K562 (cell line): ENCODE measurements at regions not wholly inside any gene's neighbourhood (a gene's known extent, or its start where the extent isn't known, plus 50 kb on each side); places are given as distances from the start of the nearest gene placed in this dataset.

Experiments
- ATAC-seq: fragments of 200-7000 bp; cut with Tn5 transposase; 3 replicates; pipeline ENCODE4 v1.9.1; 2020; ENCODE audit warnings: moderate library complexity
- BruUV-seq: library from RNA; stranded (reverse); fragments of 400-500 nt; replicated peaks from 2 replicates; lab custom pipeline; 2021; lab: Mats Ljungman, UMichigan
- CTCF ChIA-PET: fragments of 300-600 bp; formaldehyde crosslinking; extraction: SDS; loops from one replicate; lab custom pipeline; 2021; ENCODE audit warnings: low intra/inter-chr PET ratio; lab: Yijun Ruan, JAX
- POLR2A ChIA-PET: fragments of 300-600, 350-650 bp; sonication (Branson Sonifier 250); formaldehyde crosslinking; extraction: SDS; loops from one replicate; lab custom pipeline; 2021; ENCODE audit warnings: antibody characterized with exemption, inconsistent platforms; lab: Yijun Ruan, JAX
- DNase-seq, 4 experiments: peaks; one replicate each; pipeline versions ENCODE4 v3.0.0 to v3.0.0-alpha.2; 2011 to 2018; ENCODE audit warnings: low spot score in 3 of 4, mixed read lengths in 3 of 4; ENCODE audit errors: extremely low read depth in 1 of 4
- FAIRE-seq: peaks from 2 replicates; lab custom pipeline; 2011; peaks lifted over from hg19 to GRCh38; lab: Jason Lieb, UNC
- H2AFZ ChIP-seq: 2 replicates; pipeline ENCODE4 v1.6.0; 2011; ENCODE audit warnings: low read depth, low read length, control low read depth, inconsistent platforms
- H3K27ac ChIP-seq: fragments of 200-600 bp; 3 replicates; pipeline ENCODE4 v1.8.0; 2011; ENCODE audit warnings: low read depth, mild to moderate bottlenecking, control low read depth, inconsistent platforms, low read length, moderate library complexity, mixed read lengths; ENCODE audit errors: extremely low read depth
- H3K27me3 ChIP-seq, 2 experiments: fragments of 300-600 bp in 1 of 2; 2 replicates in 1 of 2; 3 replicates in 1 of 2; pipeline versions ENCODE4 v1.6.0 to v1.8.0; 2011; ENCODE audit warnings: inconsistent platforms in 2 of 2, low read length in 2 of 2, mild to moderate bottlenecking in 1 of 2, mixed read lengths in 1 of 2, moderate library complexity in 1 of 2; ENCODE audit not compliant: control insufficient read depth in 2 of 2, insufficient read depth in 2 of 2
- H3K36me3 ChIP-seq: fragments of 300-600 bp; 3 replicates; pipeline ENCODE4 v1.8.0; 2011; ENCODE audit warnings: mild to moderate bottlenecking, low read length, inconsistent platforms; ENCODE audit not compliant: control insufficient read depth, insufficient read depth
- H3K4me1 ChIP-seq, 2 experiments: fragments of 200-600 bp in 1 of 2; replicated peaks in 1 of 2; 2 replicates in 1 of 2; 3 replicates in 1 of 2; pipeline versions ENCODE4 v1.5.1 to v1.8.0; 2011; ENCODE audit warnings: inconsistent platforms in 2 of 2, low read length in 2 of 2, mild to moderate bottlenecking in 1 of 2, mixed read lengths in 1 of 2, moderate library complexity in 1 of 2; ENCODE audit not compliant: control insufficient read depth in 2 of 2, insufficient read depth in 2 of 2
- H3K4me2 ChIP-seq: 2 replicates; pipeline ENCODE4 v1.6.1; 2011; ENCODE audit warnings: low read length, control low read depth, inconsistent platforms, mixed read lengths; ENCODE audit not compliant: insufficient read depth
- H3K4me3 ChIP-seq: fragments of 200-600 bp; sonication (generic), shearing (Covaris generic); 2 replicates; pipeline ENCODE4 v1.5.1; 2016; ENCODE audit warnings: control low read depth, inconsistent platforms
- H3K79me2 ChIP-seq: fragments of 200-600 bp; 3 replicates; pipeline ENCODE4 v1.8.0; 2011; ENCODE audit warnings: low read length, inconsistent platforms; ENCODE audit not compliant: control insufficient read depth, insufficient read depth
- H3K9ac ChIP-seq, 2 experiments: 2 replicates each; pipeline versions ENCODE4 v1.6.0 to v1.6.1; 2011; ENCODE audit warnings: low read depth in 2 of 2, low read length in 2 of 2, control low read depth in 1 of 2, inconsistent platforms in 1 of 2, mild to moderate bottlenecking in 1 of 2, mixed read lengths in 1 of 2; ENCODE audit not compliant: insufficient read depth in 1 of 2
- H3K9me1 ChIP-seq: one replicate; pipeline ENCODE4 v1.6.0; 2011; ENCODE audit warnings: inconsistent platforms, mild to moderate bottlenecking, low read length, moderate library complexity; ENCODE audit not compliant: control insufficient read depth, insufficient read depth
- H3K9me3 ChIP-seq: replicated peaks from 2 replicates; pipeline ENCODE4 v1.5.1; 2011; ENCODE audit warnings: low read depth, low read length, inconsistent platforms; ENCODE audit not compliant: control insufficient read depth, insufficient read depth
- H4K20me1 ChIP-seq: replicated peaks from 2 replicates; pipeline ENCODE4 v1.6.1; 2011; ENCODE audit warnings: low read length, inconsistent platforms, mixed read lengths; ENCODE audit not compliant: control insufficient read depth, insufficient read depth
- ADNP ChIP-seq: fragments of 200-800 bp; sonication (Bioruptor generic); IDR thresholded peaks from 2 replicates; pipeline ENCODE4 v1.6.1; 2016; ENCODE audit warnings: missing genetic modification characterization, missing compliant biosample characterization
- BDP1 ChIP-seq: IDR thresholded peaks from 3 replicates; pipeline ENCODE4 v1.6.1; 2011; ENCODE audit not compliant: insufficient read length, insufficient read depth
- HES1 ChIP-seq: fragments of 450-650 bp; IDR thresholded peaks from 2 replicates; pipeline ENCODE4 v1.6.1; 2016; ENCODE audit warnings: low read depth, mild to moderate bottlenecking, moderate library complexity
- HMG20A ChIP-seq: fragments of 450-650 bp; formaldehyde crosslinking; conservative IDR thresholded peaks from 2 replicates; pipeline ENCODE4 v1.4.0; 2020; ENCODE audit warnings: mild to moderate bottlenecking, mixed read lengths
- MAFG ChIP-seq: fragments of 450-650 bp; conservative IDR thresholded peaks from 2 replicates; pipeline ENCODE4 v1.6.1; 2016; ENCODE audit warnings: missing genetic modification characterization, missing compliant biosample characterization
- NCOA6 ChIP-seq: fragments of 450-650 bp; IDR thresholded peaks from 2 replicates; pipeline ENCODE4 v1.6.1; 2017; ENCODE audit warnings: mild to moderate bottlenecking
- NRF1 ChIP-seq, 2 experiments: fragments of 450-650 bp; IDR thresholded peaks in 1 of 2; conservative IDR thresholded peaks in 1 of 2; 2 replicates each; pipeline ENCODE4 v1.6.1; 2014; ENCODE audit warnings: mild to moderate bottlenecking in 2 of 2
- RCOR1 ChIP-seq, 2 experiments: IDR thresholded peaks; 2 replicates each; pipeline ENCODE4 v1.6.1; 2012; ENCODE audit warnings: low read depth in 2 of 2, low read length in 2 of 2, borderline replicate concordance in 1 of 2, improper control_type of control experiment in 1 of 2
- TCF15 ChIP-seq: fragments of 250-450 bp; sonication (Bioruptor Pico); IDR thresholded peaks from 2 replicates; pipeline ENCODE4 v1.8.0; 2022; ENCODE audit warnings: moderate library complexity, mild to moderate bottlenecking, inconsistent platforms
- TCF7L2 ChIP-seq: fragments of 150-350 bp; IDR thresholded peaks from 2 replicates; pipeline ENCODE4 v1.6.1; 2016; ENCODE audit warnings: low read depth, mild to moderate bottlenecking, low read length, moderate library complexity
- TFAP4 ChIP-seq: sonication (generic); formaldehyde crosslinking; IDR thresholded peaks from 2 replicates; pipeline ENCODE4 v1.8.0; 2022; ENCODE audit warnings: missing genetic modification reagents, mild to moderate bottlenecking, moderate library complexity, borderline replicate concordance
- ZBTB33 ChIP-seq: sonication (generic); formaldehyde crosslinking; IDR thresholded peaks from 2 replicates; pipeline ENCODE4 v1.8.1; 2023; ENCODE audit warnings: mild to moderate bottlenecking, missing genetic modification reagents
- ZNF274 ChIP-seq: IDR thresholded peaks from 2 replicates; pipeline ENCODE4 v1.6.1; 2011; ENCODE audit warnings: low read depth, mild to moderate bottlenecking, low read length, moderate library complexity, borderline replicate concordance
- ZNF707 ChIP-seq: fragments of 250-450 bp; sonication (Bioruptor Pico); conservative IDR thresholded peaks from 2 replicates; pipeline ENCODE4 v1.8.0; 2022; ENCODE audit warnings: inconsistent platforms, mild to moderate bottlenecking, moderate library complexity
- ZNF766 ChIP-seq: fragments of 200-800 bp; sonication (Bioruptor generic); conservative IDR thresholded peaks from 2 replicates; pipeline ENCODE4 v1.6.1; 2016; ENCODE audit warnings: missing genetic modification characterization, missing compliant biosample characterization
- WGBS: fragments of 100-300 bp; shearing (Covaris generic); methylation state at CpG from one replicate; pipeline ENCODE4 v1.1.6; 2016; ENCODE audit warnings: low coverage, mixed read lengths; ENCODE audit not compliant: insufficient coverage; ENCODE audit errors: missing lambda C conversion rate; 5-methylcytosine and 5-hydroxymethylcytosine counted together
- in situ Hi-C: fragments of 300-500 bp; cut with MboI; formaldehyde crosslinking; loops from 4 replicates; pipeline ENCODE4 v1.15.0; 2018; ENCODE audit warnings: inconsistent platforms, mixed read lengths
- intact Hi-C: fragments of 100-400 bp; cut with micrococcal nuclease; formaldehyde crosslinking; loops from 2 replicates; pipeline ENCODE4 v1.14.2; 2022

GRCh38 chr9:120256146-120256545 is 323.8 kb downstream of the CDK5RAP2 start (continued):
- no peak for TF ChIP-seq ADNP (tag)
- TF ChIP-seq TFAP4 (CRISPR knock-in tag), result no peak
- no peak for TF ChIP-seq ZNF766 (CRISPR knock-in tag)
- TF ChIP-seq HMG20A (CRISPR knock-in tag), result no peak
- TF ChIP-seq ZBTB33 (CRISPR knock-in tag), result no peak
- no peak for TF ChIP-seq TCF7L2
- TF ChIP-seq TCF15 (CRISPR knock-in tag), result no peak

- intact Hi-C loops, result no loop called here
- FAIRE-seq, result no peak
- POLR2A ChIA-PET, result no interaction called here
- TF ChIP-seq ZNF274, result no peak
- TF ChIP-seq NCOA6, result no peak
- TF ChIP-seq NRF1 (conservative IDR thresholded peaks at IDR 0.05 in 1 of 2, IDR thresholded peaks at IDR 0.05 in 1 of 2), result no peak
- TF ChIP-seq ZNF707, result no peak
- TF ChIP-seq MAFG (tag), result no peak
- TF ChIP-seq BDP1, result no peak
- TF ChIP-seq HES1, result no peak
- no peak for TF ChIP-seq RCOR1 (IDR thresholded peaks at IDR 0.05; ENCODE audit: borderline replicate concordance in 1 of 2, low read depth in 2 of 2, low read length in 2 of 2)
Observed at GRCh38 chr9:120252248-120252647, 327.7 kb downstream of the CDK5RAP2 start.

More at GRCh38 chr9:120252248-120252647, 327.7 kb downstream of the CDK5RAP2 start:
- Histone ChIP-seq H3K36me3 (no peaks in the 10 kb centered on the region), H4K20me1 (no peaks in the 10 kb centered on the region; the same call in 1 of the 2 replicates), H3K4me2 (no peak overlapping the region), H3K4me3 (no peak overlapping the region), H3K9me1 (no peaks in the 10 kb centered on the region), H3K9me3 (no peaks in the 10 kb centered on the region), H3K27me3 (no peaks in the 10 kb centered on the region), H3K4me1 (no peaks in the 10 kb centered on the region), H3K79me2 (no peaks in the 10 kb centered on the region), H3K9ac (no peak overlapping the region), H3K27ac (no peak overlapping the region), H2AFZ (no peak overlapping the region)
- WGBS, result 4% methylated on average over 2 of the region's 2 CpGs
- in situ Hi-C loops, result no loop called here
- peak in 1 of 4 experiments; percentile 3 for DNase-seq
- BruUV-seq, result no TSS peak
- CTCF ChIA-PET, result no interaction called here
- ATAC-seq, result no peak
